Endothelial cell of umbilical vein (primary cell): ENCODE measurements at regions not wholly inside any gene's neighbourhood (a gene's known extent, or its start where the extent isn't known, plus 50 kb on each side); places are given as distances from the start of the nearest gene placed in this dataset.

Source experiments
- BruUV-seq: library from RNA; stranded (reverse); fragments of 400-500 nt; replicated peaks from 2 replicates; lab custom pipeline; 2021; lab: Mats Ljungman, UMichigan
- CTCF ChIA-PET: fragments of 300-600, 350-600 bp; sonication (Branson Sonifier 250); formaldehyde crosslinking; loops from one replicate; lab custom pipeline; 2021; ENCODE audit warnings: antibody characterized with exemption, inconsistent platforms; lab: Charles Lee
- POLR2A ChIA-PET: fragments of 300-600, 350-600 bp; sonication (Branson Sonifier 250); formaldehyde crosslinking; loops from one replicate; lab custom pipeline; 2021; ENCODE audit warnings: antibody characterized with exemption, inconsistent platforms; lab: Charles Lee
- DNase-seq: peaks from one replicate; pipeline ENCODE4 v3.0.0-alpha.2; 2011; ENCODE audit warnings: low read depth, low spot score
- FAIRE-seq: peaks from 2 replicates; lab custom pipeline; 2011; peaks lifted over from hg19 to GRCh38; lab: Jason Lieb, UNC
- H2AFZ ChIP-seq: 2 replicates; pipeline ENCODE4 v1.6.0; 2012; ENCODE audit warnings: low read depth, low read length, control low read depth, inconsistent platforms
- H3K27ac ChIP-seq: 2 replicates; pipeline ENCODE4 v1.5.1; 2011; ENCODE audit warnings: low read depth, mild to moderate bottlenecking, control low read depth, low read length, moderate library complexity; ENCODE audit not compliant: insufficient read depth
- H3K27me3 ChIP-seq, 2 experiments: 2 replicates each; pipeline versions ENCODE4 v1.6.0 to v1.6.1; 2011; ENCODE audit warnings: low read length in 2 of 2, mixed read lengths in 1 of 2; ENCODE audit not compliant: control insufficient read depth in 2 of 2, insufficient read depth in 2 of 2
- H3K36me3 ChIP-seq, 2 experiments: 2 replicates in 1 of 2; 3 replicates in 1 of 2; pipeline ENCODE4 v1.5.1; 2011; ENCODE audit warnings: low read length in 2 of 2, mild to moderate bottlenecking in 1 of 2, moderate library complexity in 1 of 2; ENCODE audit not compliant: control insufficient read depth in 2 of 2, insufficient read depth in 2 of 2; ENCODE audit errors: extremely low read depth in 1 of 2
- H3K4me1 ChIP-seq: 3 replicates; pipeline ENCODE4 v1.5.1; 2011; ENCODE audit warnings: mild to moderate bottlenecking, low read length; ENCODE audit not compliant: control insufficient read depth, insufficient read depth; ENCODE audit errors: extremely low read depth
- H3K4me2 ChIP-seq: 2 replicates; pipeline ENCODE4 v1.6.1; 2011; ENCODE audit warnings: low read length, control low read depth, mixed read lengths; ENCODE audit not compliant: insufficient read depth
- H3K4me3 ChIP-seq, 3 experiments: fragments of 200-600 bp in 1 of 3; sonication (generic), shearing (Covaris generic) in 1 of 3; replicated peaks in 1 of 3; 2 replicates each; pipeline ENCODE4 v1.5.1; 2011 to 2016; ENCODE audit warnings: control low read depth in 3 of 3, low read length in 3 of 3, mild to moderate bottlenecking in 2 of 3, inconsistent platforms in 1 of 3, low read depth in 1 of 3, moderate library complexity in 1 of 3; ENCODE audit not compliant: insufficient read depth in 1 of 3
- H3K79me2 ChIP-seq: 2 replicates; pipeline ENCODE4 v1.6.0; 2012; ENCODE audit warnings: low read length, inconsistent platforms; ENCODE audit not compliant: control insufficient read depth, insufficient read depth
- H3K9ac ChIP-seq: replicated peaks from 2 replicates; pipeline ENCODE3; 2011; ENCODE audit warnings: low read length, control low read depth; ENCODE audit not compliant: insufficient read depth; ENCODE audit errors: extremely low read depth
- H3K9me1 ChIP-seq: replicated peaks from 3 replicates; pipeline ENCODE4 v1.6.0; 2011; ENCODE audit warnings: mild to moderate bottlenecking, low read length; ENCODE audit not compliant: control insufficient read depth, insufficient read depth; ENCODE audit errors: extremely low read depth
- H3K9me3 ChIP-seq: replicated peaks from 2 replicates; pipeline ENCODE4 v1.5.1; 2012; ENCODE audit warnings: low read length, inconsistent platforms; ENCODE audit not compliant: control insufficient read depth, insufficient read depth
- H4K20me1 ChIP-seq: replicated peaks from 2 replicates; pipeline ENCODE3; 2011; ENCODE audit warnings: mild to moderate bottlenecking, low read length; ENCODE audit not compliant: control insufficient read depth, insufficient read depth; ENCODE audit errors: extremely low read depth
- CTCF ChIP-seq, 2 donors: IDR thresholded peaks; 1 replicate in 1 of 2; 2 replicates in 1 of 2; pipeline ENCODE4 v1.5.1; 2011; ENCODE audit warnings: low read length in 2 of 2, mild to moderate bottlenecking in 2 of 2, moderate library complexity in 2 of 2, control low read depth in 1 of 2, inconsistent platforms in 1 of 2, low read depth in 1 of 2; ENCODE audit not compliant: insufficient read depth in 1 of 2; ENCODE audit errors: extremely low read depth in 1 of 2
- EZH2 ChIP-seq: IDR thresholded peaks from 2 replicates; pipeline ENCODE4 v1.6.1; 2012; ENCODE audit warnings: borderline replicate concordance, low read depth, mild to moderate bottlenecking, moderate library complexity, low read length, inconsistent platforms; ENCODE audit not compliant: severe bottlenecking
- GATA2 ChIP-seq: IDR thresholded peaks from 2 replicates; pipeline ENCODE4 v1.7.0; 2011; ENCODE audit warnings: low read depth, mild to moderate bottlenecking, moderate library complexity, mixed read lengths, low read length; ENCODE audit not compliant: insufficient read length, insufficient read depth
- JUN ChIP-seq: IDR thresholded peaks from 2 replicates; pipeline ENCODE4 v1.6.1; 2011; ENCODE audit warnings: borderline replicate concordance, low read depth; ENCODE audit not compliant: insufficient read length, insufficient read depth
- MAX ChIP-seq: IDR thresholded peaks from 2 replicates; pipeline ENCODE4 v1.6.1; 2011; ENCODE audit not compliant: insufficient read depth, insufficient read length
- POLR2AphosphoS5 ChIP-seq: IDR thresholded peaks from 2 replicates; pipeline ENCODE4 v1.6.1; 2012; ENCODE audit warnings: low read depth, mild to moderate bottlenecking, control low read depth, low read length, moderate library complexity; ENCODE audit not compliant: insufficient read depth
- dilution Hi-C: fragments of 300-500 bp; cut with MboI; formaldehyde crosslinking; loops from one replicate; pipeline ENCODE4 v1.15.0; 2019; ENCODE audit warnings: low sequenced_read_pairs; ENCODE audit not compliant: extremely low pct_ligation_motif_present
- intact Hi-C: fragments of 100-400 bp; cut with micrococcal nuclease; formaldehyde crosslinking; loops from one replicate; pipeline ENCODE4 v1.10.0; 2022

GRCh38 chr1:102435483-102435882 lies 438.8 kb upstream of the OLFM3 start:
- DNase-seq, result no peak
- Histone ChIP-seq H3K36me3 (no peaks in the 10 kb centered on the region), H3K9ac (no peak overlapping the region), H2AFZ (no peak overlapping the region), H3K4me1 (no peaks in the 10 kb centered on the region), H3K9me3 (no peaks in the 10 kb centered on the region), H3K4me2 (no peak overlapping the region), H3K4me3 (no peak overlapping the region), H3K27ac (no peak overlapping the region), H3K27me3 (no peaks in the 10 kb centered on the region), H4K20me1 (no peaks in the 10 kb centered on the region), H3K79me2 (no peaks in the 10 kb centered on the region), H3K9me1 (no peaks in the 10 kb centered on the region)
- no TSS peak for BruUV-seq
- ChIA-PET CTCF (no interaction called here), POLR2A (no interaction called here)
- dilution Hi-C loops, result no loop called here
- intact Hi-C loops, result no loop called here
- no peak for TF ChIP-seq GATA2
- no peak for TF ChIP-seq JUN
- no peak for TF ChIP-seq EZH2
- no peak for TF ChIP-seq POLR2AphosphoS5
- FAIRE-seq, result no peak

- dilution Hi-C loops, result no loop called here
- no peak overlapping the region for H3K9ac ChIP-seq
- intact Hi-C loops, result loop anchor here (1.0 kb wide), 4 partner anchors 614 to 914 kb away; no protein-coding TSS in a partner anchor
These were observed 437.7 kb upstream of the OLFM3 start for GRCh38 chr1:102434421-102434820.

More at GRCh38 chr1:102434421-102434820, 437.7 kb upstream of the OLFM3 start:
- DNase-seq (peak; percentile 11), FAIRE-seq (peak; percentile 89)
- Histone ChIP-seq H3K9me1 (no peaks in the 10 kb centered on the region), H4K20me1 (no peaks in the 10 kb centered on the region), H3K4me1 (no peaks in the 10 kb centered on the region), H3K27me3 (no peaks in the 10 kb centered on the region), H3K36me3 (no peaks in the 10 kb centered on the region), H3K79me2 (no peaks in the 10 kb centered on the region), H3K4me2 (no peak overlapping the region), H3K4me3 (no peak overlapping the region), H3K27ac (no peak overlapping the region), H2AFZ (no peak overlapping the region), H3K9me3 (no peaks in the 10 kb centered on the region)
- CTCF ChIA-PET, result interaction anchor here (0.9 to 1.8 kb wide), 3 partner anchors 536 to 929 kb away, joined by 3 to 9 read pairs (median 4); no protein-coding TSS in a partner anchor
- POLR2A ChIA-PET, result no interaction called here
- TF ChIP-seq MAX, result no peak
- TF ChIP-seq CTCF (IDR thresholded peaks at IDR 0.05; ENCODE audit: extremely low read depth in 1 of 2, insufficient read depth in 1 of 2, low read depth in 1 of 2, low read length in 2 of 2), result peak; percentile 45 to 53
- no TSS peak for BruUV-seq
